Trophoblast cell (in vitro differentiated cells and primary cell): ENCODE measurements at regions not wholly inside any gene's neighbourhood (a gene's known extent, or its start where the extent isn't known, plus 50 kb on each side); places are given as distances from the start of the nearest gene placed in this dataset.

ENCODE experiments used
- DNase-seq, 2 donors: peaks; one replicate each; pipeline ENCODE4 v3.0.0-alpha.2; 2016
- H2AFZ ChIP-seq: 2 replicates; pipeline ENCODE4 v1.6.1; 2013; ENCODE audit warnings: low read length, moderate library complexity, mild to moderate bottlenecking; ENCODE audit not compliant: insufficient read depth, poor library complexity
- H2AK5ac ChIP-seq: 2 replicates; pipeline ENCODE4 v1.6.1; 2013; ENCODE audit warnings: mild to moderate bottlenecking, low read length
- H2BK120ac ChIP-seq: 2 replicates; pipeline ENCODE4 v1.6.1; 2013; ENCODE audit warnings: low read length, mild to moderate bottlenecking, moderate library complexity; ENCODE audit not compliant: insufficient read depth, poor library complexity
- H2BK12ac ChIP-seq: 2 replicates; pipeline ENCODE4 v1.6.1; 2013; ENCODE audit warnings: mild to moderate bottlenecking, low read length, moderate library complexity
- H2BK5ac ChIP-seq: 2 replicates; pipeline ENCODE4 v1.6.1; 2013; ENCODE audit warnings: low read length, low read depth, moderate library complexity, mild to moderate bottlenecking; ENCODE audit not compliant: poor library complexity
- H3K14ac ChIP-seq: 2 replicates; pipeline ENCODE4 v1.6.1; 2013; ENCODE audit warnings: mild to moderate bottlenecking, low read length
- H3K18ac ChIP-seq: 2 replicates; pipeline ENCODE4 v1.6.1; 2013; ENCODE audit warnings: mild to moderate bottlenecking, low read length
- H3K23ac ChIP-seq: 2 replicates; pipeline ENCODE4 v1.6.1; 2013; ENCODE audit warnings: low read length
- H3K27ac ChIP-seq: 2 replicates; pipeline ENCODE4 v1.5.1; 2013; ENCODE audit warnings: low read depth, mild to moderate bottlenecking, inconsistent platforms, low read length, moderate library complexity
- H3K27me3 ChIP-seq: 2 replicates; pipeline ENCODE4 v1.6.1; 2013; ENCODE audit warnings: inconsistent platforms, mild to moderate bottlenecking, low read length, moderate library complexity; ENCODE audit not compliant: insufficient read depth
- H3K36me3 ChIP-seq, 2 experiments: 1 replicate in 1 of 2; 2 replicates in 1 of 2; pipeline ENCODE4 v1.6.1; 2013; ENCODE audit warnings: low read length in 2 of 2, mild to moderate bottlenecking in 2 of 2, moderate library complexity in 1 of 2; ENCODE audit not compliant: insufficient read depth in 2 of 2, control insufficient read depth in 1 of 2
- H3K4ac ChIP-seq: 2 replicates; pipeline ENCODE4 v1.6.1; 2013; ENCODE audit warnings: low read depth, mild to moderate bottlenecking, low read length, moderate library complexity
- H3K4me1 ChIP-seq, 2 experiments: 1 replicate in 1 of 2; 2 replicates in 1 of 2; pipeline ENCODE4 v1.6.1; 2013; ENCODE audit warnings: low read length in 2 of 2, mild to moderate bottlenecking in 2 of 2, moderate library complexity in 1 of 2; ENCODE audit not compliant: insufficient read depth in 2 of 2, control insufficient read depth in 1 of 2
- H3K4me2 ChIP-seq: 2 replicates; pipeline ENCODE4 v1.6.1; 2013; ENCODE audit warnings: inconsistent platforms, mild to moderate bottlenecking, low read length, moderate library complexity
- H3K4me3 ChIP-seq: 2 replicates; pipeline ENCODE4 v1.5.1; 2013; ENCODE audit warnings: mild to moderate bottlenecking, low read depth, low read length, inconsistent platforms
- H3K79me1 ChIP-seq: one replicate; pipeline ENCODE4 v1.6.1; 2013; ENCODE audit warnings: low read length
- H3K79me2 ChIP-seq: 2 replicates; pipeline ENCODE4 v1.6.1; 2013; ENCODE audit warnings: low read length, mild to moderate bottlenecking; ENCODE audit not compliant: control insufficient read depth, insufficient read depth, poor library complexity
- H3K9ac ChIP-seq: 2 replicates; pipeline ENCODE4 v1.6.1; 2013; ENCODE audit warnings: mild to moderate bottlenecking, low read length
- H3K9me3 ChIP-seq: 2 replicates; pipeline ENCODE4 v1.6.1; 2013; ENCODE audit warnings: low read depth, mild to moderate bottlenecking, control low read depth, inconsistent platforms, low read length; ENCODE audit not compliant: insufficient read depth
- H4K12ac ChIP-seq: 2 replicates; pipeline ENCODE4 v1.6.1; 2013; ENCODE audit warnings: low read depth, mild to moderate bottlenecking, low read length, moderate library complexity
- H4K8ac ChIP-seq: 2 replicates; pipeline ENCODE4 v1.6.1; 2013; ENCODE audit warnings: low read depth, mild to moderate bottlenecking, low read length, moderate library complexity
- H4K91ac ChIP-seq: one replicate; pipeline ENCODE4 v1.6.1; 2013; ENCODE audit warnings: low read depth, mild to moderate bottlenecking, low read length, moderate library complexity
- WGBS: extraction: QIAGEN DNeasy Blood & Tissue Kit; methylation state at CpG from one replicate; pipeline ENCODE4 v1.1.7; 2013; ENCODE audit warnings: missing lambda C conversion rate; ENCODE audit not compliant: insufficient read length, insufficient coverage; ENCODE audit errors: extremely low coverage; 5-methylcytosine and 5-hydroxymethylcytosine counted together

DNA sequence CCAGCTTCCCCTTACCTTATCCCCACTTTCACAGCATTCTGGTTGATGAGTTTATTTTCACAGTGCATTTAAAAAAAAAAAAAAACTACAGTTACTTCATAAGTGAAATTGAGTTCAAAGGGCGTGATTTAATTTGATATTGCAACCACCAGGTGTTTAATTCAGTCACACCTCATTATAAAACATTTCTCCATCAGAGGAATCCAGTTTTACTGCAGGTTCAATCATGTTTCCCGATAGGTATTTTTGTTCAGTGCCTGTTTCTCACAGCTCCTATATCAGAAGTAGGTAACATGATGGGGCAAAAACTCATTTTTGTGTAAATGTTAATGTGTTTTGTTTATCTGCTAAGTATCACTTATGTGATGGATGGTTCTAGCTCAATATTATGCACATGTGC lies 102.3 kb upstream of the PCDH7 start:
- Histone ChIP-seq H3K18ac (no peak overlapping the region), H3K23ac (no peak overlapping the region), H4K8ac (no peak overlapping the region), H3K79me1 (no peaks in the 10 kb centered on the region), H3K36me3 (no peaks in the 10 kb centered on the region), H3K27me3 (no peaks in the 10 kb centered on the region), H2AK5ac (no peak overlapping the region), H3K4me2 (no peak overlapping the region), H4K91ac (no peak overlapping the region), H3K27ac (no peak overlapping the region), H2BK12ac (no peak overlapping the region), H3K14ac (no peak overlapping the region), H2BK5ac (no peak overlapping the region), H3K9ac (no peak overlapping the region), H3K4me1 (no peaks in the 10 kb centered on the region), H4K12ac (no peak overlapping the region), H3K4ac (no peak overlapping the region), H3K4me3 (no peak overlapping the region), H2AFZ (no peak overlapping the region), H3K9me3 (no peaks in the 10 kb centered on the region), H2BK120ac (no peak overlapping the region), H3K79me2 (no peaks in the 10 kb centered on the region)
- WGBS, result no CpG with 5 or more reads among the region's 2 CpGs
- no peak for DNase-seq

DNA sequence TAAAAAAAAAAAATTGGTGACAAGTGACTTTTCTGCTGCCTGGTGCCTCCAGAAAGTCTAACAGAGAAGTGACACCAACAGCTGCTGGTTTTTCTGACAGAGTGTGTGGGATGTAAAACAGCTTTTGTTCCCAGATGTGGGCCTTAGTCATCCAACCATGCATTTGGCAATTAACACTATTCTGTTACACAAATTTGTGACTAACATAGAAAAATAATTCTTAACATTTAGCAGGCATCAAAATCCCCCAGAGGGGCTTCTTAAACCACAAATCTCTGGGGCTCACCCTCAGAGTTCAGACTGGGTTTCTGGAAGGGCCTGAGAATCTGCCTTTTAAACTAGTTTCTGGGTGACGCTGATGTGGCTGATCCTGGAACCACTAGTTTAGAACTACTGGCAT lies 100.5 kb upstream of the PCDH7 start:
- Histone ChIP-seq H3K79me2 (no peaks in the 10 kb centered on the region), H3K4me3 (no peak overlapping the region), H2AFZ (no peak overlapping the region), H3K9me3 (no peaks in the 10 kb centered on the region), H3K4ac (no peak overlapping the region), H4K12ac (no peak overlapping the region), H3K23ac (no peak overlapping the region), H3K14ac (no peak overlapping the region), H2BK120ac (no peak overlapping the region), H3K36me3 (no peaks in the 10 kb centered on the region), H4K8ac (no peak overlapping the region), H3K4me2 (no peak overlapping the region), H3K27me3 (no peaks in the 10 kb centered on the region), H3K9ac (no peak overlapping the region), H3K4me1 (no peaks in the 10 kb centered on the region), H2BK5ac (no peak overlapping the region), H2BK12ac (no peak overlapping the region), H4K91ac (no peak overlapping the region), H2AK5ac (no peak overlapping the region), H3K79me1 (no peaks in the 10 kb centered on the region), H3K18ac (no peak overlapping the region), H3K27ac (no peak overlapping the region)
- no CpG with 5 or more reads among the region's 1 CpG for WGBS
- DNase-seq, result no peak

- Histone ChIP-seq H2BK120ac (no peak overlapping the region), H2AK5ac (no peak overlapping the region), H3K4ac (no peak overlapping the region), H3K27me3 (no peaks in the 10 kb centered on the region), H4K12ac (no peak overlapping the region), H2BK5ac (no peak overlapping the region), H3K79me1 (no peaks in the 10 kb centered on the region), H2BK12ac (no peak overlapping the region), H3K27ac (no peak overlapping the region), H3K18ac (no peak overlapping the region), H3K9ac (no peak overlapping the region), H3K14ac (no peak overlapping the region), H3K4me3 (no peak overlapping the region), H3K9me3 (no peaks in the 10 kb centered on the region), H4K91ac (no peak overlapping the region), H3K79me2 (no peaks in the 10 kb centered on the region), H3K23ac (no peak overlapping the region), H3K36me3 (no peaks in the 10 kb centered on the region), H2AFZ (no peak overlapping the region), H3K4me1 (no peaks in the 10 kb centered on the region), H3K4me2 (no peak overlapping the region), H4K8ac (no peak overlapping the region)
- WGBS, result no CpG with 5 or more reads among the region's 1 CpG
- DNase-seq, result no peak
Measured at GRCh38 chr4:30620711-30621110, 99.5 kb upstream of the PCDH7 start.

GRCh38 chr4:30630431-30630830 lies 89.7 kb upstream of the PCDH7 start:
- H3K14ac ChIP-seq, result no peak overlapping the region
- H4K12ac ChIP-seq, result no peak overlapping the region
- H3K27ac ChIP-seq, result no peak overlapping the region
- no peak overlapping the region for H2BK5ac ChIP-seq
- no peak overlapping the region for H3K4ac ChIP-seq
- peaks cover 3% of the 10 kb centered on the region for H3K9me3 ChIP-seq
- no peaks in the 10 kb centered on the region for H3K79me1 ChIP-seq
- no peak overlapping the region for H3K4me3 ChIP-seq
- no peak overlapping the region for H2BK120ac ChIP-seq
- DNase-seq, result no peak
- no peaks in the 10 kb centered on the region for H3K36me3 ChIP-seq
- no peak overlapping the region for H3K18ac ChIP-seq
- H3K79me2 ChIP-seq, result no peaks in the 10 kb centered on the region
- no peak overlapping the region for H3K23ac ChIP-seq
- WGBS, result no CpG with 5 or more reads among the region's 3 CpGs
- no peak overlapping the region for H3K4me2 ChIP-seq
- no peak overlapping the region for H4K91ac ChIP-seq
- H3K4me1 ChIP-seq, result no peaks in the 10 kb centered on the region
- no peak overlapping the region for H2AK5ac ChIP-seq
- H3K9ac ChIP-seq, result no peak overlapping the region
- H2BK12ac ChIP-seq, result no peak overlapping the region
- no peak overlapping the region for H2AFZ ChIP-seq
- H3K27me3 ChIP-seq, result no peaks in the 10 kb centered on the region
- H4K8ac ChIP-seq, result no peak overlapping the region
